ENCODE measurements at regions not wholly inside any gene's neighbourhood (a gene's known extent, or its start where the extent isn't known, plus 50 kb on each side); places are given as distances from the start of the nearest gene placed in this dataset.

DNA sequence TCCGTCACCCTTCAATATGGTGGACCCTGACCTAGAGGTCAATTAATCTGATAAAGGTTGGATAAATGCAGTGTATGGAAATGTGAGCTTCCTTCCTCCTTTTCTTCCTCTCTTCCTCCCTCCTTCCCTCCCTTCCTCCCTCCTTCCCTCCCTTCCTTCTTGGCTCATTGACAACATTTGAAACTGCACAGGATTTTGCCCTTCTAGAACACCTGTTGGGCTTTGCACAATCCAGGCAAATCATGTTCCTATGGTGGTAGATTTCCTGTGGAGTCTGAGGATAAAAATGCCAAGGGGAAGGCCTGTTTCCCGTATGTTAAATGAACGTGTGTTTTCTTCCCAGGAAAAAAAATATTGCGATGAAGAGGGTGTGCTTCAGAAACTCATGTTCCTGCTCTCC is 642.8 kb downstream of the EPM2A start:
- Histone ChIP-seq H3K27ac (ENCODE audit: low read length) (no peak overlapping the region), H3K4me3 (ENCODE audit: low read depth in 2 of 2, low read length in 2 of 2) (no peak overlapping the region), H3K4me1 (ENCODE audit: control insufficient read depth, insufficient read depth, low read length) (no peaks in the 10 kb centered on the region), H3K36me3 (ENCODE audit: control insufficient read depth, insufficient read depth, low read length) (no peaks in the 10 kb centered on the region), H3K9me3 (ENCODE audit: control insufficient read depth, insufficient read depth, low read depth, low read length) (no peaks in the 10 kb centered on the region), H3K27me3 (ENCODE audit: control insufficient read depth, insufficient read depth, low read length) (no peaks in the 10 kb centered on the region)
- no peak for DNase-seq (ENCODE audit: low read depth, low spot score)
- ATAC-seq = no peak
- no TSS peak for BruUV-seq (replicated peaks)
- CTCF ChIA-PET = no interaction called here
- POLR2A ChIA-PET = no interaction called here
- TF ChIP-seq SIN3A (IDR thresholded peaks at IDR 0.05; ENCODE audit: borderline replicate concordance, insufficient read depth, low read depth, low read length) (no peak), CTCF (IDR thresholded peaks at IDR 0.05) (no peak), TCF7L2 (IDR thresholded peaks at IDR 0.05; ENCODE audit: low read depth, low read length) (no peak), REST (IDR thresholded peaks at IDR 0.05; ENCODE audit: insufficient read depth in 1 of 2, low read depth in 2 of 2, low read length in 1 of 2) (no peak), POLR2AphosphoS5 (IDR thresholded peaks at IDR 0.05; ENCODE audit: low read depth, low read length) (no peak)
- in situ Hi-C loops (cut with HindIII; ENCODE audit: low pct_unique_long_range_greater_than_20kb, low sequenced_read_pairs) = no loop called here
- intact Hi-C loops (cut with micrococcal nuclease; ENCODE audit: unreplicated experiment) = no loop called here

DNA sequence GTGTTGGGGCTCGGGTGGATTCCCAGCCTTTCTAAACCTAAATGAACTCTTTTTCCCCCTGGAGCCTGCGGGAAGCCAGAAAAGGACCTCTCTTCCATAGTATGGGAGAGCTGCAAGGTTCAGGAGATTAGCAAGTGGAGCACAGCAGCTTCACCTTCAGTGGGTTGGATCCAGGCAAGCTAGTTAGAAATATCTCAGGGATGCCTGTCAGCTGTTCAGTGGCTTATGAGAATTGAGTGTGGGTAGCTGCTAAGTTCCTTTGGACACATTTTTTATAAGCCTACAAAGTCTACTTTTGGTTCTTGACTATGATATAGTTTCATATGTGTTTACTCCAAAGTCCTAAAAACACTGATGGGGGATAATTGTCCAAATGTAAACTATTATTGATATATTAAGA is 642.1 kb downstream of the EPM2A start:
- no peak for TF ChIP-seq POLR2AphosphoS5 (IDR thresholded peaks at IDR 0.05; ENCODE audit: low read depth, low read length)
- TF ChIP-seq CTCF (IDR thresholded peaks at IDR 0.05) = no peak
- TF ChIP-seq REST (IDR thresholded peaks at IDR 0.05; ENCODE audit: insufficient read depth in 1 of 2, low read depth in 2 of 2, low read length in 1 of 2) = no peak
- TF ChIP-seq SIN3A (IDR thresholded peaks at IDR 0.05; ENCODE audit: borderline replicate concordance, insufficient read depth, low read depth, low read length) = no peak
- TF ChIP-seq TCF7L2 (IDR thresholded peaks at IDR 0.05; ENCODE audit: low read depth, low read length) = no peak
- DNase-seq (ENCODE audit: low read depth, low spot score) (no peak), ATAC-seq (no peak)
- ChIA-PET CTCF (no interaction called here), POLR2A (no interaction called here)
- intact Hi-C loops (cut with micrococcal nuclease; ENCODE audit: unreplicated experiment) (no loop called here), in situ Hi-C loops (cut with HindIII; ENCODE audit: low pct_unique_long_range_greater_than_20kb, low sequenced_read_pairs) (no loop called here)
- Histone ChIP-seq H3K4me1 (ENCODE audit: control insufficient read depth, insufficient read depth, low read length) (no peaks in the 10 kb centered on the region), H3K36me3 (ENCODE audit: control insufficient read depth, insufficient read depth, low read length) (no peaks in the 10 kb centered on the region), H3K4me3 (ENCODE audit: low read depth in 2 of 2, low read length in 2 of 2) (no peak overlapping the region), H3K27me3 (ENCODE audit: control insufficient read depth, insufficient read depth, low read length) (no peaks in the 10 kb centered on the region), H3K9me3 (ENCODE audit: control insufficient read depth, insufficient read depth, low read depth, low read length) (no peaks in the 10 kb centered on the region), H3K27ac (ENCODE audit: low read length) (no peak overlapping the region)
- no TSS peak for BruUV-seq (replicated peaks)
